ENCODE measurements at regions not wholly inside any gene's neighbourhood (a gene's known extent, or its start where the extent isn't known, plus 50 kb on each side); places are given as distances from the start of the nearest gene placed in this dataset.

DNA sequence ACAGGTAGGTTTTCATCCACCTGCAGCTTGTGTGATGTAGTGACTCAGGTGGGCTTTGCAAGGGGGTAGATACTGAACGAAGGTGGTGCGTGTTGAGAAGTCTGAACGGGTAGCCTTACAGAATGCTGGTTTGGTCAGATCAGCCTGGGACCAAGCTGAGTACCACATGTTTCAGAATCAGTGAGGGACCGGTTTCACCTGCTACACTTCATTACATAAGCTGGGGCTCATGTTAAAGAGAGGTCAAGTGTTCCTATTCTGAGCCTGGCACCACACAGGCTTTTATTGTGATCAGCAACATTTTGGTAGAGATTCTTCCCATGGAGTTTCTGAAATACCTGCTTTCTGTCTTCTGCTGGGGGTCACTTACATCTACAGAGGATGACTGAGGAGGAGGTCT is 207.4 kb upstream of the EEF2KMT start:
- TF ChIP-seq, protein P1, sequence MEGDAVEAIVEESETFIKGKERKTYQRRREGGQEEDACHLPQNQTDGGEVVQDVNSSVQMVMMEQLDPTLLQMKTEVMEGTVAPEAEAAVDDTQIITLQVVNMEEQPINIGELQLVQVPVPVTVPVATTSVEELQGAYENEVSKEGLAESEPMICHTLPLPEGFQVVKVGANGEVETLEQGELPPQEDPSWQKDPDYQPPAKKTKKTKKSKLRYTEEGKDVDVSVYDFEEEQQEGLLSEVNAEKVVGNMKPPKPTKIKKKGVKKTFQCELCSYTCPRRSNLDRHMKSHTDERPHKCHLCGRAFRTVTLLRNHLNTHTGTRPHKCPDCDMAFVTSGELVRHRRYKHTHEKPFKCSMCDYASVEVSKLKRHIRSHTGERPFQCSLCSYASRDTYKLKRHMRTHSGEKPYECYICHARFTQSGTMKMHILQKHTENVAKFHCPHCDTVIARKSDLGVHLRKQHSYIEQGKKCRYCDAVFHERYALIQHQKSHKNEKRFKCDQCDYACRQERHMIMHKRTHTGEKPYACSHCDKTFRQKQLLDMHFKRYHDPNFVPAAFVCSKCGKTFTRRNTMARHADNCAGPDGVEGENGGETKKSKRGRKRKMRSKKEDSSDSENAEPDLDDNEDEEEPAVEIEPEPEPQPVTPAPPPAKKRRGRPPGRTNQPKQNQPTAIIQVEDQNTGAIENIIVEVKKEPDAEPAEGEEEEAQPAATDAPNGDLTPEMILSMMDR (IDR thresholded peaks at IDR 0.05 in 2 of 3, conservative IDR thresholded peaks at IDR 0.05 in 1 of 3; ENCODE audit: borderline replicate concordance in 1 of 3, insufficient read depth in 1 of 3, low read depth in 2 of 3, low read length in 2 of 3), result no peak
- TF ChIP-seq JUND (IDR thresholded peaks at IDR 0.05), result no peak
- TF ChIP-seq EZH2phosphoT487 (IDR thresholded peaks at IDR 0.05; ENCODE audit: borderline replicate concordance), result no peak
- no peak for TF ChIP-seq EZH2 (IDR thresholded peaks at IDR 0.05)
- no peak for TF ChIP-seq ZNF274 (IDR thresholded peaks at IDR 0.05; ENCODE audit: low read depth, low read length)
- no peak for TF ChIP-seq POLR2A (IDR thresholded peaks at IDR 0.05; ENCODE audit: borderline replicate concordance, extremely low read depth, insufficient read depth, insufficient read length)
- no peak for TF ChIP-seq POLR2AphosphoS5 (IDR thresholded peaks at IDR 0.05; ENCODE audit: low read depth, low read length)
- TF ChIP-seq, protein P2, sequence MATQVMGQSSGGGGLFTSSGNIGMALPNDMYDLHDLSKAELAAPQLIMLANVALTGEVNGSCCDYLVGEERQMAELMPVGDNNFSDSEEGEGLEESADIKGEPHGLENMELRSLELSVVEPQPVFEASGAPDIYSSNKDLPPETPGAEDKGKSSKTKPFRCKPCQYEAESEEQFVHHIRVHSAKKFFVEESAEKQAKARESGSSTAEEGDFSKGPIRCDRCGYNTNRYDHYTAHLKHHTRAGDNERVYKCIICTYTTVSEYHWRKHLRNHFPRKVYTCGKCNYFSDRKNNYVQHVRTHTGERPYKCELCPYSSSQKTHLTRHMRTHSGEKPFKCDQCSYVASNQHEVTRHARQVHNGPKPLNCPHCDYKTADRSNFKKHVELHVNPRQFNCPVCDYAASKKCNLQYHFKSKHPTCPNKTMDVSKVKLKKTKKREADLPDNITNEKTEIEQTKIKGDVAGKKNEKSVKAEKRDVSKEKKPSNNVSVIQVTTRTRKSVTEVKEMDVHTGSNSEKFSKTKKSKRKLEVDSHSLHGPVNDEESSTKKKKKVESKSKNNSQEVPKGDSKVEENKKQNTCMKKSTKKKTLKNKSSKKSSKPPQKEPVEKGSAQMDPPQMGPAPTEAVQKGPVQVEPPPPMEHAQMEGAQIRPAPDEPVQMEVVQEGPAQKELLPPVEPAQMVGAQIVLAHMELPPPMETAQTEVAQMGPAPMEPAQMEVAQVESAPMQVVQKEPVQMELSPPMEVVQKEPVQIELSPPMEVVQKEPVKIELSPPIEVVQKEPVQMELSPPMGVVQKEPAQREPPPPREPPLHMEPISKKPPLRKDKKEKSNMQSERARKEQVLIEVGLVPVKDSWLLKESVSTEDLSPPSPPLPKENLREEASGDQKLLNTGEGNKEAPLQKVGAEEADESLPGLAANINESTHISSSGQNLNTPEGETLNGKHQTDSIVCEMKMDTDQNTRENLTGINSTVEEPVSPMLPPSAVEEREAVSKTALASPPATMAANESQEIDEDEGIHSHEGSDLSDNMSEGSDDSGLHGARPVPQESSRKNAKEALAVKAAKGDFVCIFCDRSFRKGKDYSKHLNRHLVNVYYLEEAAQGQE (IDR thresholded peaks at IDR 0.05; ENCODE audit: low read depth), result no peak
- TF ChIP-seq, protein P3, sequence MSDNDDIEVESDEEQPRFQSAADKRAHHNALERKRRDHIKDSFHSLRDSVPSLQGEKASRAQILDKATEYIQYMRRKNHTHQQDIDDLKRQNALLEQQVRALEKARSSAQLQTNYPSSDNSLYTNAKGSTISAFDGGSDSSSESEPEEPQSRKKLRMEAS (IDR thresholded peaks at IDR 0.05), result no peak
- TF ChIP-seq TCF7L2 (IDR thresholded peaks at IDR 0.05; ENCODE audit: borderline replicate concordance, extremely low read depth, insufficient read depth, insufficient read length), result no peak
- no peak for TF ChIP-seq RAD21 (IDR thresholded peaks at IDR 0.05; ENCODE audit: low read depth)
- TF ChIP-seq SP1 (IDR thresholded peaks at IDR 0.05; ENCODE audit: low read depth), result no peak
- TF ChIP-seq CEBPB (IDR thresholded peaks at IDR 0.05; ENCODE audit: low read depth), result no peak
- TF ChIP-seq, protein P4, sequence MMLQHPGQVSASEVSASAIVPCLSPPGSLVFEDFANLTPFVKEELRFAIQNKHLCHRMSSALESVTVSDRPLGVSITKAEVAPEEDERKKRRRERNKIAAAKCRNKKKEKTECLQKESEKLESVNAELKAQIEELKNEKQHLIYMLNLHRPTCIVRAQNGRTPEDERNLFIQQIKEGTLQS (IDR thresholded peaks at IDR 0.05), result no peak
